ENCODE measurements at regions not wholly inside any gene's neighbourhood (a gene's known extent, or its start where the extent isn't known, plus 50 kb on each side); places are given as distances from the start of the nearest gene placed in this dataset.
"Not testable (repeated sequence)": the region's sequence is repeated elsewhere in the genome, so short reads cannot be mapped to it uniquely, and the experiment has no call there.

- H3K36me3 ChIP-seq (ENCODE audit: control insufficient read depth, insufficient read depth, low read length): no peaks in the 10 kb centered on the region
- no peak for DNase-seq
- no peaks in the 10 kb centered on the region for H3K9me3 ChIP-seq (ENCODE audit: control insufficient read depth, low read length)
- no peaks in the 10 kb centered on the region for H3K27me3 ChIP-seq (replicated peaks; ENCODE audit: control insufficient read depth, insufficient read depth, low read length, poor library complexity, severe bottlenecking)
- H3K4me1 ChIP-seq (ENCODE audit: control insufficient read depth, insufficient read depth, low read length, poor library complexity, severe bottlenecking): no peaks in the 10 kb centered on the region
- H3K4me3 ChIP-seq (ENCODE audit: insufficient read depth, low read depth, low read length, poor library complexity, severe bottlenecking): no peak overlapping the region
- H3K27ac ChIP-seq (ENCODE audit: insufficient read depth, low read length, poor library complexity, severe bottlenecking): no peak overlapping the region
Measured at GRCh38 chr12:125552295-125552694, 487.1 kb downstream of the AACS start.

- H3K36me3 ChIP-seq (ENCODE audit: control insufficient read depth, insufficient read depth, low read length); H3K4me1 ChIP-seq (ENCODE audit: control insufficient read depth, insufficient read depth, low read length, poor library complexity, severe bottlenecking); H3K27ac ChIP-seq (ENCODE audit: insufficient read depth, low read length, poor library complexity, severe bottlenecking); H3K27me3 ChIP-seq (replicated peaks; ENCODE audit: control insufficient read depth, insufficient read depth, low read length, poor library complexity, severe bottlenecking); H3K9me3 ChIP-seq (ENCODE audit: control insufficient read depth, low read length); H3K4me3 ChIP-seq (ENCODE audit: insufficient read depth, low read depth, low read length, poor library complexity, severe bottlenecking); DNase-seq: not testable (repeated sequence)
Measured at GRCh38 chr12:125561008-125561407, 495.8 kb downstream of the AACS start.

DNA sequence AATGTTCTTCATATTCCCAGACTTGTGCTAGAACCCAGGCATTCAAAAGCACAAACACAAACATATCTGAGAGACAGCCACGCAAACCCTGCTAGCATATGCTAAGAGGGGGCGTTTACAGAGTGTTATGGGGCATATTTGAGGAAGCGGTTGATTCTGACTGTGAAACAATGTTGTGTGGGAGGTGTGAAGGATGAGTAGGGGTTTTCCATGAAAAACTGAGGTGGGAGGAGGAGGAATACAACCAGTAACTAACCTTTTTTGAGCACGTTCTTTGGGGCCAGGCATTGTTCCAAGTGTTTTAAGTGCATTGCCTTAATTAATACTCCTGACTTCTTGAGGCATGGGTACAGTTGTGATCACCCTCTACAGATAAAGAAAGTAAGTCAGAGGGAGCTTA, 499.5 kb downstream of the AACS start:
- Histone ChIP-seq H3K36me3 (ENCODE audit: control insufficient read depth, insufficient read depth, low read length) (no peaks in the 10 kb centered on the region), H3K27me3 (replicated peaks; ENCODE audit: control insufficient read depth, insufficient read depth, low read length, poor library complexity, severe bottlenecking) (no peaks in the 10 kb centered on the region), H3K4me1 (ENCODE audit: control insufficient read depth, insufficient read depth, low read length, poor library complexity, severe bottlenecking) (no peaks in the 10 kb centered on the region), H3K9me3 (ENCODE audit: control insufficient read depth, low read length) (no peaks in the 10 kb centered on the region), H3K27ac (ENCODE audit: insufficient read depth, low read length, poor library complexity, severe bottlenecking) (no peak overlapping the region), H3K4me3 (ENCODE audit: insufficient read depth, low read depth, low read length, poor library complexity, severe bottlenecking) (no peak overlapping the region)
- no peak for DNase-seq

- DNase-seq: no peak
- Histone ChIP-seq H3K27me3 (replicated peaks; ENCODE audit: control insufficient read depth, insufficient read depth, low read length, poor library complexity, severe bottlenecking) (no peaks in the 10 kb centered on the region), H3K27ac (ENCODE audit: insufficient read depth, low read length, poor library complexity, severe bottlenecking) (no peak overlapping the region), H3K36me3 (ENCODE audit: control insufficient read depth, insufficient read depth, low read length) (no peaks in the 10 kb centered on the region), H3K9me3 (ENCODE audit: control insufficient read depth, low read length) (no peaks in the 10 kb centered on the region), H3K4me1 (ENCODE audit: control insufficient read depth, insufficient read depth, low read length, poor library complexity, severe bottlenecking) (no peaks in the 10 kb centered on the region), H3K4me3 (ENCODE audit: insufficient read depth, low read depth, low read length, poor library complexity, severe bottlenecking) (no peak overlapping the region)
Measured at GRCh38 chr12:125567581-125567980, 502.3 kb downstream of the AACS start.

GRCh38 chr12:125568306-125568705, 503.1 kb downstream of the AACS start:
- H3K9me3 ChIP-seq (ENCODE audit: control insufficient read depth, low read length): no peaks in the 10 kb centered on the region
- no peak for DNase-seq
- no peak overlapping the region for H3K27ac ChIP-seq (ENCODE audit: insufficient read depth, low read length, poor library complexity, severe bottlenecking)
- no peaks in the 10 kb centered on the region for H3K4me1 ChIP-seq (ENCODE audit: control insufficient read depth, insufficient read depth, low read length, poor library complexity, severe bottlenecking)
- no peak overlapping the region for H3K4me3 ChIP-seq (ENCODE audit: insufficient read depth, low read depth, low read length, poor library complexity, severe bottlenecking)
- H3K36me3 ChIP-seq (ENCODE audit: control insufficient read depth, insufficient read depth, low read length): no peaks in the 10 kb centered on the region
- no peaks in the 10 kb centered on the region for H3K27me3 ChIP-seq (replicated peaks; ENCODE audit: control insufficient read depth, insufficient read depth, low read length, poor library complexity, severe bottlenecking)

GRCh38 chr12:125573271-125573670, 508.0 kb downstream of the AACS start:
- Histone ChIP-seq H3K4me3 (ENCODE audit: insufficient read depth, low read depth, low read length, poor library complexity, severe bottlenecking) (no peak overlapping the region), H3K27me3 (replicated peaks; ENCODE audit: control insufficient read depth, insufficient read depth, low read length, poor library complexity, severe bottlenecking) (no peaks in the 10 kb centered on the region), H3K36me3 (ENCODE audit: control insufficient read depth, insufficient read depth, low read length) (no peaks in the 10 kb centered on the region), H3K9me3 (ENCODE audit: control insufficient read depth, low read length) (no peaks in the 10 kb centered on the region), H3K4me1 (ENCODE audit: control insufficient read depth, insufficient read depth, low read length, poor library complexity, severe bottlenecking) (no peaks in the 10 kb centered on the region), H3K27ac (ENCODE audit: insufficient read depth, low read length, poor library complexity, severe bottlenecking) (no peak overlapping the region)
- no peak for DNase-seq

DNA sequence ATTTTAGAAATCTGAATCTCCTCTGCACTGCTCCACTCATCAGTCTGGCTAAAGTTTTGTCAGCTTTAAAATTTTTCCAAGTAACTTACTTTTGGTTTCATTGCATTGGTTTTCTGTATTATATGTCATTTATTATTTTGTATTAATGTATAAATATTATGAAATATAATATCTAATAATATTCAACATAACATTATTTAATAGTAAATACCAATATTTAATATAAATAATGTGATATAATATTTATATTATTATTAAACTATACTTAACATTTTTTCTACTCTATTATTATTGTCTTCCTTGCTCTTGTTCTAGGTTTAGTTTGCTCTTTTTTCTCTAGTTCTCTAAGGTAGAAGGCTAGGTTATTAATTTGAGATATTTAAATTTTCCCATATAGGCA, 512.1 kb downstream of the AACS start:
- no peak overlapping the region for H3K4me3 ChIP-seq (ENCODE audit: insufficient read depth, low read depth, low read length, poor library complexity, severe bottlenecking)
- no peak for DNase-seq
- no peaks in the 10 kb centered on the region for H3K27me3 ChIP-seq (replicated peaks; ENCODE audit: control insufficient read depth, insufficient read depth, low read length, poor library complexity, severe bottlenecking)
- no peaks in the 10 kb centered on the region for H3K4me1 ChIP-seq (ENCODE audit: control insufficient read depth, insufficient read depth, low read length, poor library complexity, severe bottlenecking)
- H3K9me3 ChIP-seq (ENCODE audit: control insufficient read depth, low read length): no peaks in the 10 kb centered on the region
- no peaks in the 10 kb centered on the region for H3K36me3 ChIP-seq (ENCODE audit: control insufficient read depth, insufficient read depth, low read length)
- no peak overlapping the region for H3K27ac ChIP-seq (ENCODE audit: insufficient read depth, low read length, poor library complexity, severe bottlenecking)

GRCh38 chr12:125579916-125580315, 514.7 kb downstream of the AACS start:
- H3K4me1 ChIP-seq (ENCODE audit: control insufficient read depth, insufficient read depth, low read length, poor library complexity, severe bottlenecking): no peaks in the 10 kb centered on the region
- no peak overlapping the region for H3K4me3 ChIP-seq (ENCODE audit: insufficient read depth, low read depth, low read length, poor library complexity, severe bottlenecking)
- no peaks in the 10 kb centered on the region for H3K9me3 ChIP-seq (ENCODE audit: control insufficient read depth, low read length)
- H3K27ac ChIP-seq (ENCODE audit: insufficient read depth, low read length, poor library complexity, severe bottlenecking): no peak overlapping the region
- DNase-seq: no peak
- no peaks in the 10 kb centered on the region for H3K27me3 ChIP-seq (replicated peaks; ENCODE audit: control insufficient read depth, insufficient read depth, low read length, poor library complexity, severe bottlenecking)
- H3K36me3 ChIP-seq (ENCODE audit: control insufficient read depth, insufficient read depth, low read length): no peaks in the 10 kb centered on the region

- Histone ChIP-seq H3K9me3 (ENCODE audit: control insufficient read depth, low read length) (no peaks in the 10 kb centered on the region), H3K4me1 (ENCODE audit: control insufficient read depth, insufficient read depth, low read length, poor library complexity, severe bottlenecking) (no peaks in the 10 kb centered on the region), H3K36me3 (ENCODE audit: control insufficient read depth, insufficient read depth, low read length) (no peaks in the 10 kb centered on the region), H3K27ac (ENCODE audit: insufficient read depth, low read length, poor library complexity, severe bottlenecking) (no peak overlapping the region), H3K27me3 (replicated peaks; ENCODE audit: control insufficient read depth, insufficient read depth, low read length, poor library complexity, severe bottlenecking) (no peaks in the 10 kb centered on the region), H3K4me3 (ENCODE audit: insufficient read depth, low read depth, low read length, poor library complexity, severe bottlenecking) (no peak overlapping the region)
- DNase-seq: no peak
Measured at GRCh38 chr12:125583071-125583470, 517.8 kb downstream of the AACS start.

DNA sequence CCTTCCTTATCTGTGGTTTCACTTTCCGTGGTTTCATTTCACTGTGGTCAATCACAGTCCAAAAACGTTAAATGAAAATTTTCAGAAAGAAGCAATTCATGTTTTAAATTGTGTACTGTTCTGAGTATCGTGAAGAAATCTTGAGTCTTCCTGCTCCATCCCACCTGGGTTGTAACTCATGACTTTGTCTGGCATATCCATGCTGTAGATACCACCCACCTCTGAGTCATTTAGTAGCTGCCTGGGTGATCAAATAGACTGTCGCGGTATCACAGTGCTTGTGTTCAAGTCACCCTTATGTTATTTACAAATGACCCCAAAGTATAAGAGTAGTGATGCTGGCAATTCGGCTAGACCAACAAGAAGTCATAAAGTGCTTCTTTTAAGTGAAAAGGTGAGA, 521.2 kb downstream of the AACS start:
- no peaks in the 10 kb centered on the region for H3K36me3 ChIP-seq (ENCODE audit: control insufficient read depth, insufficient read depth, low read length)
- DNase-seq: no peak
- no peak overlapping the region for H3K4me3 ChIP-seq (ENCODE audit: insufficient read depth, low read depth, low read length, poor library complexity, severe bottlenecking)
- H3K9me3 ChIP-seq (ENCODE audit: control insufficient read depth, low read length): no peaks in the 10 kb centered on the region
- H3K27me3 ChIP-seq (replicated peaks; ENCODE audit: control insufficient read depth, insufficient read depth, low read length, poor library complexity, severe bottlenecking): no peaks in the 10 kb centered on the region
- no peaks in the 10 kb centered on the region for H3K4me1 ChIP-seq (ENCODE audit: control insufficient read depth, insufficient read depth, low read length, poor library complexity, severe bottlenecking)
- no peak overlapping the region for H3K27ac ChIP-seq (ENCODE audit: insufficient read depth, low read length, poor library complexity, severe bottlenecking)

- Histone ChIP-seq H3K9me3 (ENCODE audit: control insufficient read depth, low read length) (no peaks in the 10 kb centered on the region), H3K27me3 (replicated peaks; ENCODE audit: control insufficient read depth, insufficient read depth, low read length, poor library complexity, severe bottlenecking) (no peaks in the 10 kb centered on the region), H3K4me1 (ENCODE audit: control insufficient read depth, insufficient read depth, low read length, poor library complexity, severe bottlenecking) (no peaks in the 10 kb centered on the region), H3K4me3 (ENCODE audit: insufficient read depth, low read depth, low read length, poor library complexity, severe bottlenecking) (no peak overlapping the region), H3K27ac (ENCODE audit: insufficient read depth, low read length, poor library complexity, severe bottlenecking) (no peak overlapping the region), H3K36me3 (ENCODE audit: control insufficient read depth, insufficient read depth, low read length) (no peaks in the 10 kb centered on the region)
- DNase-seq: no peak
Measured at GRCh38 chr12:125593269-125593668, 528.0 kb downstream of the AACS start.

All from effector memory CD4-positive, alpha-beta T cell (primary cell).